ENCODE measurements at regions not wholly inside any gene's neighbourhood (a gene's known extent, or its start where the extent isn't known, plus 50 kb on each side); places are given as distances from the start of the nearest gene placed in this dataset.

DNA sequence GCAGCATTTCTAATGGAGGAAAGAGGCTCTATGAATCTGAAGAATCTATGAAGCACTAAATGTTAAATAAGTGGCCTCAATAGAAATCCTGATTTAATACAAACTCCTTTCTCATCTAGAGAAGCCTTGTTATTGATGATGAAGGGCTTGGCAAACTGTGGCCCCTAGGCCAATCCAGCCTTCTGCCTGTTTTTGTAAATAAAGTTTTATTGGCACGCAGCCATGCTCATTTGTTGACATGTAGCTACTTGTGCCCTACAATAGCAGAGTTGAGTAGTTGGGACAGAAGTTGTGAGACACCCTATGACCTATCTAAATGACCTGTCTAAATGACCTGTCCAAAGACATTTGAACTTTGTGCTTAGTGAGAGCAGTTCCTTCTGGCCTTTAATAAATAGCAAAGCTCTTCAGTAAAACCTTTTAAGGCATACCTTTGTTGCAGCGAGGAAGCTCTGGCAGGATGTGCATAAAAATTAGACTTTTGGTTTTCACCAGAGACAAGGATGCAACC lies 484.4 kb upstream of the SPRED2 start:
- no peaks in the 10 kb centered on the region for H4K20me1 ChIP-seq (ENCODE audit: low read depth, low read length)
- H3K79me2 ChIP-seq (ENCODE audit: insufficient read depth, low read length): no peaks in the 10 kb centered on the region
- no peak overlapping the region for H2AFZ ChIP-seq (ENCODE audit: low read depth, low read length, severe bottlenecking)
- H3K36me3 ChIP-seq (ENCODE audit: low read length): no peaks in the 10 kb centered on the region
- no peaks in the 10 kb centered on the region for H3K27me3 ChIP-seq (ENCODE audit: low read length)
- H3K27ac ChIP-seq (ENCODE audit: low read depth, low read length): no peak overlapping the region
- no peak overlapping the region for H3K4me2 ChIP-seq (ENCODE audit: low read depth, low read length, poor library complexity, severe bottlenecking)
- H3K9ac ChIP-seq (ENCODE audit: low read length): no peak overlapping the region
- TF ChIP-seq EZH2phosphoT487 (conservative IDR thresholded peaks at IDR 0.05; ENCODE audit: low read length): no peak
- TF ChIP-seq, protein P1, sequence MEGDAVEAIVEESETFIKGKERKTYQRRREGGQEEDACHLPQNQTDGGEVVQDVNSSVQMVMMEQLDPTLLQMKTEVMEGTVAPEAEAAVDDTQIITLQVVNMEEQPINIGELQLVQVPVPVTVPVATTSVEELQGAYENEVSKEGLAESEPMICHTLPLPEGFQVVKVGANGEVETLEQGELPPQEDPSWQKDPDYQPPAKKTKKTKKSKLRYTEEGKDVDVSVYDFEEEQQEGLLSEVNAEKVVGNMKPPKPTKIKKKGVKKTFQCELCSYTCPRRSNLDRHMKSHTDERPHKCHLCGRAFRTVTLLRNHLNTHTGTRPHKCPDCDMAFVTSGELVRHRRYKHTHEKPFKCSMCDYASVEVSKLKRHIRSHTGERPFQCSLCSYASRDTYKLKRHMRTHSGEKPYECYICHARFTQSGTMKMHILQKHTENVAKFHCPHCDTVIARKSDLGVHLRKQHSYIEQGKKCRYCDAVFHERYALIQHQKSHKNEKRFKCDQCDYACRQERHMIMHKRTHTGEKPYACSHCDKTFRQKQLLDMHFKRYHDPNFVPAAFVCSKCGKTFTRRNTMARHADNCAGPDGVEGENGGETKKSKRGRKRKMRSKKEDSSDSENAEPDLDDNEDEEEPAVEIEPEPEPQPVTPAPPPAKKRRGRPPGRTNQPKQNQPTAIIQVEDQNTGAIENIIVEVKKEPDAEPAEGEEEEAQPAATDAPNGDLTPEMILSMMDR (IDR thresholded peaks at IDR 0.05; ENCODE audit: insufficient read depth, low read length, poor library complexity, severe bottlenecking): no peak
- no peaks in the 10 kb centered on the region for H3K9me3 ChIP-seq (ENCODE audit: insufficient read depth, low read length)
- H3K4me3 ChIP-seq (ENCODE audit: insufficient read depth, low read length, poor library complexity, severe bottlenecking): no peak overlapping the region
- H3F3A ChIP-seq (ENCODE audit: insufficient read depth): no peaks in the 10 kb centered on the region
- no peaks in the 10 kb centered on the region for H3K9me2 ChIP-seq (replicated peaks; ENCODE audit: insufficient read depth, low read length)

DNA sequence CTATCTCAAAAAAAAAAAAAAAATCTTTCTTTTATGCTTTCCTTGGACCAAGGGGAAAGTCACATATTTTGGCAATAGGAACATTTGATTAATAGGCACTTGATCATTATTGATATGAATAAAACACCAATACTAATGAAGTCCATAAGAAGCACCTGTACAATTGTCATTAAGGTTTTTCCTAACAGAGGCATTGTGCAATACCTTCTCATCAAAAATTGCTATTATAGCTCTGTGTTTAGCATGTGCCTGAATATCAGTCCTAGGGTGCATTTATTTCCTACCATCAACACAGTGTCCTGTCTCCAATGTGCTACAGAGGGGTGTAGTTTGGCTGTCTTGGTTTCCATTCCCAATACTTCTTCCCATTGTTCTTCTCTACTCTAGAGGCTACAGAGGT lies 483.8 kb upstream of the SPRED2 start:
- Histone ChIP-seq H4K20me1 (ENCODE audit: low read depth, low read length) (no peaks in the 10 kb centered on the region), H3K9me3 (ENCODE audit: insufficient read depth, low read length) (no peaks in the 10 kb centered on the region), H3F3A (ENCODE audit: insufficient read depth) (no peaks in the 10 kb centered on the region), H2AFZ (ENCODE audit: low read depth, low read length, severe bottlenecking) (no peak overlapping the region), H3K27ac (ENCODE audit: low read depth, low read length) (no peak overlapping the region), H3K36me3 (ENCODE audit: low read length) (no peaks in the 10 kb centered on the region), H3K4me2 (ENCODE audit: low read depth, low read length, poor library complexity, severe bottlenecking) (no peak overlapping the region), H3K9me2 (replicated peaks; ENCODE audit: insufficient read depth, low read length) (no peaks in the 10 kb centered on the region), H3K4me3 (ENCODE audit: insufficient read depth, low read length, poor library complexity, severe bottlenecking) (no peak overlapping the region), H3K27me3 (ENCODE audit: low read length) (no peaks in the 10 kb centered on the region), H3K9ac (ENCODE audit: low read length) (no peak overlapping the region), H3K79me2 (ENCODE audit: insufficient read depth, low read length) (no peaks in the 10 kb centered on the region)
- no peak for TF ChIP-seq EZH2phosphoT487 (conservative IDR thresholded peaks at IDR 0.05; ENCODE audit: low read length)
- TF ChIP-seq, protein P1 (IDR thresholded peaks at IDR 0.05; ENCODE audit: insufficient read depth, low read length, poor library complexity, severe bottlenecking): no peak

- Histone ChIP-seq H2AFZ (ENCODE audit: low read depth, low read length, severe bottlenecking) (no peak overlapping the region), H4K20me1 (ENCODE audit: low read depth, low read length) (no peaks in the 10 kb centered on the region), H3K79me2 (ENCODE audit: insufficient read depth, low read length) (no peaks in the 10 kb centered on the region), H3K9ac (ENCODE audit: low read length) (no peak overlapping the region), H3K9me3 (ENCODE audit: insufficient read depth, low read length) (no peaks in the 10 kb centered on the region), H3K9me2 (replicated peaks; ENCODE audit: insufficient read depth, low read length) (no peaks in the 10 kb centered on the region; the same call in 1 of the 2 replicates), H3K27me3 (ENCODE audit: low read length) (no peaks in the 10 kb centered on the region), H3F3A (ENCODE audit: insufficient read depth) (no peaks in the 10 kb centered on the region), H3K4me3 (ENCODE audit: insufficient read depth, low read length, poor library complexity, severe bottlenecking) (no peak overlapping the region), H3K4me2 (ENCODE audit: low read depth, low read length, poor library complexity, severe bottlenecking) (no peak overlapping the region), H3K36me3 (ENCODE audit: low read length) (no peaks in the 10 kb centered on the region), H3K27ac (ENCODE audit: low read depth, low read length) (no peak overlapping the region)
- TF ChIP-seq, protein P1 (IDR thresholded peaks at IDR 0.05; ENCODE audit: insufficient read depth, low read length, poor library complexity, severe bottlenecking): no peak
- no peak for TF ChIP-seq EZH2phosphoT487 (conservative IDR thresholded peaks at IDR 0.05; ENCODE audit: low read length)
Measured at GRCh38 chr2:65915273-65915672, 482.9 kb upstream of the SPRED2 start.
